Adrenal gland (tissue), 5 donors: ENCODE measurements at regions not wholly inside any gene's neighbourhood (a gene's known extent, or its start where the extent isn't known, plus 50 kb on each side); places are given as distances from the start of the nearest gene placed in this dataset.

Experiments used
- CTCF ChIP-seq, 6 experiments: fragments of 450-650 bp in 4 of 6; fragments of 200-600 bp in 2 of 6; sonication (generic) in 1 of 6; IDR thresholded peaks; 1 replicate in 5 of 6; 2 replicates in 1 of 6; pipeline versions ENCODE4 v1.5.1 to v1.8.0; 2016 to 2021; ENCODE audit warnings: antibody characterized with exemption in 6 of 6, mild to moderate bottlenecking in 2 of 6, moderate library complexity in 1 of 6
- POLR2A ChIP-seq, 2 donors: fragments of 450-650 bp; IDR thresholded peaks; one replicate each; pipeline ENCODE4 v1.6.1; 2017; ENCODE audit warnings: antibody characterized with exemption in 2 of 2, mild to moderate bottlenecking in 2 of 2, moderate library complexity in 1 of 2
- donor health status: DM: no; HTN: no; CAD: no.

DNA sequence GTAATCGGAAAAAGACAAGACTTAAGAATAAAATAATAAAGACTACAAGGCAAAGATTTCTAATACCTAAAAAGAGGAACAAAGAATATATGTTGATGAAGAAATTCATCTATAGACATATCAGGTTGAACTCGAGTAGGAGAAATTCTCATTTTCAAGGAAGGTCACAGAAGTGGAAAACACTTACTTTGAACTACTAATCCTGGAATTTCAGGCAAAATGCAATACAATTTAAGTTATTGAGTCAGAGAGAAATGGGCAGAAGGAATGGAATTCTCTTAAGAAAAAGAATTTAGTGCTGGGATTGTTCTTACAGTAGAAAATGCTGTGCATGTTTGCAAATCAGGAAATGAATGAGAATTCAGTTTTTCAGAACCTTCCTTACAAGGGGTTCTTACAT, 135.9 kb upstream of the TGFBR2 start:
- TF ChIP-seq POLR2A (IDR thresholded peaks at IDR 0.05) (no peak), CTCF (IDR thresholded peaks at IDR 0.05) (no peak)
